Common myeloid progenitor, CD34-positive (primary cell): ENCODE measurements at regions not wholly inside any gene's neighbourhood (a gene's known extent, or its start where the extent isn't known, plus 50 kb on each side); places are given as distances from the start of the nearest gene placed in this dataset.
"Not testable (repeated sequence)": the region's sequence is repeated elsewhere in the genome, so short reads cannot be mapped to it uniquely, and the experiment has no call there.

Experiments used
- CTCF ChIA-PET: fragments of 350-600 bp; sonication (Branson Sonifier 250); formaldehyde crosslinking; loops from one replicate; lab custom pipeline; 2021; ENCODE audit warnings: antibody characterized with exemption; lab: Charles Lee
- POLR2A ChIA-PET: fragments of 350-600 bp; sonication (Branson Sonifier 250); formaldehyde crosslinking; loops from one replicate; lab custom pipeline; 2021; ENCODE audit warnings: antibody characterized with exemption; lab: Charles Lee
- DNase-seq, 3 donors: peaks; one replicate each; pipeline versions ENCODE4 v3.0.0 to v3.0.0-alpha.2; 2013
- H3K27ac ChIP-seq, 2 experiments: 1 replicate in 1 of 2; 2 replicates in 1 of 2; pipeline ENCODE4 v1.7.0; 2013; ENCODE audit warnings: inconsistent platforms in 2 of 2, low read length in 2 of 2, mild to moderate bottlenecking in 2 of 2, low read depth in 1 of 2, moderate library complexity in 1 of 2; ENCODE audit not compliant: severe bottlenecking in 2 of 2, insufficient read depth in 1 of 2, poor library complexity in 1 of 2
- H3K27me3 ChIP-seq, 5 experiments: replicated peaks in 2 of 5; 1 replicate in 3 of 5; 2 replicates in 2 of 5; pipeline versions ENCODE4 v1.6.1 to v1.7.0; 2013; ENCODE audit warnings: low read length in 4 of 5, mild to moderate bottlenecking in 2 of 5, moderate library complexity in 2 of 5, inconsistent platforms in 1 of 5; ENCODE audit not compliant: insufficient read depth in 5 of 5, control insufficient read depth in 4 of 5
- H3K36me3 ChIP-seq, 4 experiments: 1 replicate in 2 of 4; 2 replicates in 2 of 4; pipeline versions ENCODE4 v1.6.1 to v1.7.0; 2013; ENCODE audit warnings: low read length in 3 of 4, control low read depth in 1 of 4, mild to moderate bottlenecking in 1 of 4; ENCODE audit not compliant: control insufficient read depth in 4 of 4, insufficient read depth in 4 of 4
- H3K4me1 ChIP-seq, 4 experiments: 1 replicate in 3 of 4; 2 replicates in 1 of 4; pipeline versions ENCODE4 v1.6.1 to v1.7.1; 2013; ENCODE audit warnings: low read length in 3 of 4, mild to moderate bottlenecking in 3 of 4, control low read depth in 1 of 4, inconsistent platforms in 1 of 4, moderate library complexity in 1 of 4; ENCODE audit not compliant: control insufficient read depth in 4 of 4, insufficient read depth in 4 of 4; ENCODE audit errors: control extremely low read depth in 1 of 4
- H3K4me3 ChIP-seq, 7 experiments: 1 replicate in 4 of 7; 2 replicates in 3 of 7; pipeline versions ENCODE4 v1.5.1 to v1.7.0; 2013; ENCODE audit warnings: mild to moderate bottlenecking in 7 of 7, low read length in 6 of 7, moderate library complexity in 6 of 7, inconsistent platforms in 2 of 7, low read depth in 2 of 7, control low read depth in 1 of 7; ENCODE audit not compliant: insufficient read depth in 4 of 7, control insufficient read depth in 1 of 7; ENCODE audit errors: extremely low read depth in 1 of 7
- H3K9me3 ChIP-seq, 5 experiments: 1 replicate in 4 of 5; 2 replicates in 1 of 5; pipeline versions ENCODE4 v1.6.1 to v1.7.1; 2013; ENCODE audit warnings: low read length in 4 of 5, mild to moderate bottlenecking in 2 of 5, inconsistent platforms in 1 of 5, low read depth in 1 of 5, moderate library complexity in 1 of 5; ENCODE audit not compliant: control insufficient read depth in 4 of 5, insufficient read depth in 2 of 5; ENCODE audit errors: control extremely low read depth in 1 of 5
- WGBS: methylation state at CpG from one replicate; pipeline ENCODE4 v1.1.5; 2013; ENCODE audit not compliant: insufficient coverage; 5-methylcytosine and 5-hydroxymethylcytosine counted together

GRCh38 chr13:67508275-67508674 lies 278.1 kb upstream of the PCDH9 start:
- H3K36me3 ChIP-seq, H3K27ac ChIP-seq, H3K4me3 ChIP-seq, H3K27me3 ChIP-seq, POLR2A ChIA-PET, H3K9me3 ChIP-seq: not testable (repeated sequence)
- 86% methylated on average over 1 of the region's 1 CpG for WGBS
- peaks cover 0 to 18% (median 6%) of the 10 kb centered on the region in 4 experiments for H3K4me1 ChIP-seq
- CTCF ChIA-PET = interaction anchor here (1.3 kb wide), 1 partner anchor 47 kb away, joined by 3 read pairs; no protein-coding TSS in a partner anchor
- DNase-seq = peak in 2 of 3 donors; percentile 9 to 19

GRCh38 chr13:67506407-67506806 lies 276.3 kb upstream of the PCDH9 start:
- H3K9me3 ChIP-seq = no peaks in the 10 kb centered on the region
- H3K27me3 ChIP-seq = no peaks in the 10 kb centered on the region
- no peak overlapping the region for H3K4me3 ChIP-seq
- POLR2A ChIA-PET = no interaction called here
- H3K4me1 ChIP-seq = peaks cover 0 to 17% (median 6%) of the 10 kb centered on the region in 4 experiments
- CTCF ChIA-PET = no interaction called here
- no peaks in the 10 kb centered on the region for H3K36me3 ChIP-seq
- DNase-seq = no peak
- H3K27ac ChIP-seq = no peak overlapping the region

GRCh38 chr13:67505376-67505775 lies 275.2 kb upstream of the PCDH9 start:
- no peak overlapping the region for H3K27ac ChIP-seq
- DNase-seq = no peak
- H3K4me1 ChIP-seq = peaks cover 0 to 14% (median 6%) of the 10 kb centered on the region in 4 experiments
- ChIA-PET POLR2A (no interaction called here), CTCF (interaction anchor here (1.1 kb wide), 1 partner anchor 9 kb away, joined by 4 read pairs; no protein-coding TSS in a partner anchor)
- no peaks in the 10 kb centered on the region for H3K9me3 ChIP-seq
- H3K36me3 ChIP-seq = no peaks in the 10 kb centered on the region
- no peak overlapping the region for H3K4me3 ChIP-seq
- no peaks in the 10 kb centered on the region for H3K27me3 ChIP-seq

- no peak overlapping the region for H3K4me3 ChIP-seq
- H3K4me1 ChIP-seq = peaks cover 1 to 13% (median 6%) of the 10 kb centered on the region in 4 experiments
- H3K27me3 ChIP-seq = no peaks in the 10 kb centered on the region
- CTCF ChIA-PET = no interaction called here
- POLR2A ChIA-PET = no interaction called here
- WGBS = no CpG with 5 or more reads among the region's 3 CpGs
- peaks cover 0 to 5% (median 0%) of the 10 kb centered on the region in 5 experiments for H3K9me3 ChIP-seq
- H3K27ac ChIP-seq = no peak overlapping the region
- no peaks in the 10 kb centered on the region for H3K36me3 ChIP-seq
- DNase-seq = no peak
Measured at GRCh38 chr13:67498948-67499347, 268.8 kb upstream of the PCDH9 start.

GRCh38 chr13:67493835-67494234 lies 263.7 kb upstream of the PCDH9 start:
- POLR2A ChIA-PET = no interaction called here
- Histone ChIP-seq H3K27ac (peak overlapping the region; percentile 36 to 69), H3K9me3 (peaks cover 0 to 5% (median 0%) of the 10 kb centered on the region in 5 experiments), H3K4me1 (peaks cover 1 to 12% (median 9%) of the 10 kb centered on the region in 4 experiments), H3K4me3 (no peak overlapping the region), H3K36me3 (no peaks in the 10 kb centered on the region), H3K27me3 (no peaks in the 10 kb centered on the region)
- CTCF ChIA-PET = no interaction called here
- WGBS = no CpG with 5 or more reads among the region's 1 CpG
- peak; percentile 76 to 95 (median 91) for DNase-seq

- Histone ChIP-seq H3K36me3 (no peaks in the 10 kb centered on the region), H3K4me3 (no peak overlapping the region), H3K9me3 (no peaks in the 10 kb centered on the region), H3K27ac (no peak overlapping the region), H3K4me1 (peaks cover 0 to 6% (median 4%) of the 10 kb centered on the region in 4 experiments), H3K27me3 (no peaks in the 10 kb centered on the region)
- CTCF ChIA-PET = no interaction called here
- DNase-seq = no peak
- POLR2A ChIA-PET = no interaction called here
- WGBS = 80% methylated on average over 1 of the region's 2 CpGs
Measured at GRCh38 chr13:67489016-67489415, 258.9 kb upstream of the PCDH9 start.

GRCh38 chr13:67481445-67481844 lies 251.3 kb upstream of the PCDH9 start:
- no peaks in the 10 kb centered on the region for H3K36me3 ChIP-seq
- ChIA-PET POLR2A (no interaction called here), CTCF (interaction anchor here (0.8 kb wide), 1 partner anchor 9 kb away, joined by 3 read pairs; no protein-coding TSS in a partner anchor)
- H3K27ac ChIP-seq = no peak overlapping the region
- H3K4me3 ChIP-seq = no peak overlapping the region
- no peak for DNase-seq
- no peaks in the 10 kb centered on the region for H3K4me1 ChIP-seq
- WGBS = no CpG with 5 or more reads among the region's 1 CpG
- no peaks in the 10 kb centered on the region for H3K9me3 ChIP-seq
- H3K27me3 ChIP-seq = no peaks in the 10 kb centered on the region
